Thymus (tissue), 11 donors: ENCODE measurements at regions not wholly inside any gene's neighbourhood (a gene's known extent, or its start where the extent isn't known, plus 50 kb on each side); places are given as distances from the start of the nearest gene placed in this dataset.

ENCODE experiments used
- DNase-seq, 9 donors: peaks; one replicate each; pipeline ENCODE4 v3.0.0-alpha.2; 2013; ENCODE audit warnings: low spot score in 9 of 9, low read depth in 6 of 9, missing footprints in 1 of 9
- H3K27ac ChIP-seq, 2 donors: one replicate each; pipeline ENCODE4 v1.5.1; 2013; ENCODE audit warnings: control low read depth in 1 of 2, low read depth in 1 of 2, low read length in 1 of 2, mild to moderate bottlenecking in 1 of 2, moderate library complexity in 1 of 2
- H3K27me3 ChIP-seq, 2 donors: one replicate each; pipeline ENCODE4 v1.5.1; 2013; ENCODE audit warnings: low read length in 1 of 2; ENCODE audit not compliant: control insufficient read depth in 2 of 2, insufficient read depth in 1 of 2
- H3K36me3 ChIP-seq, 2 donors: one replicate each; pipeline ENCODE4 v1.5.1; 2013; ENCODE audit warnings: low read length in 1 of 2, mild to moderate bottlenecking in 1 of 2, moderate library complexity in 1 of 2; ENCODE audit not compliant: control insufficient read depth in 2 of 2, insufficient read depth in 2 of 2
- H3K4me1 ChIP-seq, 2 donors: one replicate each; pipeline ENCODE4 v1.5.1; 2013; ENCODE audit warnings: low read length in 2 of 2; ENCODE audit not compliant: control insufficient read depth in 2 of 2, insufficient read depth in 2 of 2
- H3K4me3 ChIP-seq, 2 donors: one replicate each; pipeline ENCODE4 v1.5.1; 2013; ENCODE audit warnings: low read length in 2 of 2, control low read depth in 1 of 2, mild to moderate bottlenecking in 1 of 2
- H3K9me3 ChIP-seq, 2 donors: one replicate each; pipeline ENCODE4 v1.5.1; 2013; ENCODE audit warnings: low read length in 1 of 2, mild to moderate bottlenecking in 1 of 2; ENCODE audit not compliant: control insufficient read depth in 2 of 2, insufficient read depth in 1 of 2
- WGBS: extraction: QIAGEN DNeasy Blood & Tissue Kit; methylation state at CpG from one replicate; pipeline ENCODE4 v1.1.7; 2013; 5-methylcytosine and 5-hydroxymethylcytosine counted together
- donor health status: healthy.

GRCh38 chr9:78871452-78872331 lies 574.8 kb downstream of the PSAT1 start:
- Histone ChIP-seq H3K27me3 (no peaks in the 10 kb centered on the region), H3K27ac (no peak overlapping the region), H3K4me3 (no peak overlapping the region), H3K36me3 (no peaks in the 10 kb centered on the region), H3K9me3 (peaks cover 0 to 7% of the 10 kb centered on the region in 2 donors), H3K4me1 (no peaks in the 10 kb centered on the region)
- WGBS: 90% methylated on average over 4 of the region's 4 CpGs
- DNase-seq: no peak

- Histone ChIP-seq H3K27ac (no peak overlapping the region), H3K27me3 (no peaks in the 10 kb centered on the region), H3K36me3 (no peaks in the 10 kb centered on the region), H3K9me3 (peaks cover 0 to 7% of the 10 kb centered on the region in 2 donors), H3K4me1 (no peaks in the 10 kb centered on the region), H3K4me3 (no peak overlapping the region)
- DNase-seq: no peak
- 91% methylated on average over 2 of the region's 2 CpGs for WGBS
Observed at GRCh38 chr9:78874061-78874460, 577.1 kb downstream of the PSAT1 start.

- WGBS: 88% methylated on average over 3 of the region's 3 CpGs
Observed at GRCh38 chr9:78879324-78880100, 582.6 kb downstream of the PSAT1 start.

DNA sequence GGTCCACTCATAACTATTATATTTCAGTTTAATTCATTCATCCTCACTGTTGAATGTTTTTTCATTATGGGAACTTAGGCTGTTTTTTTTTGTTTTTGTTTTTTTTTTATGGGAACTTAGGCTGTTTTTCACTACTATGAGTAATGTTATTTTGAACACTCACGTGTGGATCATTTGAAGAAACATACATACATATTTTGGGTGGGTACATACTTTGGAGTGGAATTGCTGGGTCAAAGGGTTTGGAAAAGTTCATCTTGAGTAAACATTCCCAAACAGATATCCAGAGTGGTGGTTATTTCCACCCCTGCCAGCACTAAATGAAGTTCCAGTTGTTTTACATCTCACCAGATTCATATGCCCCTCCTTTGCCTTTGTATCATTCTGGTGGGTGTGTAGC lies 584.4 kb downstream of the PSAT1 start:
- 86% methylated on average over 1 of the region's 1 CpG for WGBS
- no peak overlapping the region for H3K4me3 ChIP-seq
- no peaks in the 10 kb centered on the region for H3K9me3 ChIP-seq
- H3K36me3 ChIP-seq: no peaks in the 10 kb centered on the region
- no peaks in the 10 kb centered on the region for H3K27me3 ChIP-seq
- H3K4me1 ChIP-seq: no peaks in the 10 kb centered on the region
- H3K27ac ChIP-seq: no peak overlapping the region
- no peak for DNase-seq

More at GRCh38 chr9:78879324-78880100, 582.6 kb downstream of the PSAT1 start:
- Histone ChIP-seq H3K9me3 (no peaks in the 10 kb centered on the region), H3K27ac (no peak overlapping the region), H3K36me3 (no peaks in the 10 kb centered on the region), H3K27me3 (no peaks in the 10 kb centered on the region), H3K4me3 (no peak overlapping the region), H3K4me1 (no peaks in the 10 kb centered on the region)
- no peak for DNase-seq

DNA sequence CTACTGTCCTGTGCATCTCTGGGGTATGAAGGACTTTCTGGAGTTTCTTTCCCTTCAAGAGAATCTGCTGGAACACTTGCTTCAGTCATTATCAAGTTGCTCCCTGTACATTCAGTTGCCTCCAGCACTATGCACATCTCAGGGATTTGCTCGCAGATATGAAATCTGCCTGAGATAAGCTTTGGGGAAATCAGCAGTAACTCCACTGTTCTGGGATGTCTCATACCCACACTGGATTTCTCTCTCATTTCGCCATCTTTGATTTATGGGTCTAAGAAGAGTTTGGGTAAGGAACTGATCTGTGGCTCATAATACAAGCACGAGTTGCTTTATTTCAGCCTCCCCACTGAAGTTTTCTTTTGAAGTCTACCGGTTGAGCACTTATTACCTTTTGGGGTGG lies 585.6 kb downstream of the PSAT1 start:
- no peak for DNase-seq

GRCh38 chr9:78884611-78885150 lies 587.8 kb downstream of the PSAT1 start:
- WGBS: 95% methylated on average over 4 of the region's 4 CpGs
- no peak for DNase-seq
- H3K36me3 ChIP-seq: no peaks in the 10 kb centered on the region
- H3K27me3 ChIP-seq: no peaks in the 10 kb centered on the region
- H3K4me1 ChIP-seq: no peaks in the 10 kb centered on the region
- no peak overlapping the region for H3K27ac ChIP-seq
- no peaks in the 10 kb centered on the region for H3K9me3 ChIP-seq
- no peak overlapping the region for H3K4me3 ChIP-seq

More for the DNA sequence above, 585.6 kb downstream of the PSAT1 start:
- 94% methylated on average over 4 of the region's 4 CpGs for WGBS
- Histone ChIP-seq H3K4me3 (no peak overlapping the region), H3K4me1 (no peaks in the 10 kb centered on the region), H3K27ac (no peak overlapping the region), H3K9me3 (no peaks in the 10 kb centered on the region), H3K27me3 (no peaks in the 10 kb centered on the region), H3K36me3 (no peaks in the 10 kb centered on the region)

- Histone ChIP-seq H3K4me1 (no peaks in the 10 kb centered on the region), H3K36me3 (no peaks in the 10 kb centered on the region), H3K9me3 (no peaks in the 10 kb centered on the region), H3K4me3 (no peak overlapping the region), H3K27me3 (no peaks in the 10 kb centered on the region), H3K27ac (no peak overlapping the region)
- WGBS: 43% methylated on average over 1 of the region's 1 CpG
- no peak for DNase-seq
Observed at GRCh38 chr9:78892182-78892581, 595.3 kb downstream of the PSAT1 start.

DNA sequence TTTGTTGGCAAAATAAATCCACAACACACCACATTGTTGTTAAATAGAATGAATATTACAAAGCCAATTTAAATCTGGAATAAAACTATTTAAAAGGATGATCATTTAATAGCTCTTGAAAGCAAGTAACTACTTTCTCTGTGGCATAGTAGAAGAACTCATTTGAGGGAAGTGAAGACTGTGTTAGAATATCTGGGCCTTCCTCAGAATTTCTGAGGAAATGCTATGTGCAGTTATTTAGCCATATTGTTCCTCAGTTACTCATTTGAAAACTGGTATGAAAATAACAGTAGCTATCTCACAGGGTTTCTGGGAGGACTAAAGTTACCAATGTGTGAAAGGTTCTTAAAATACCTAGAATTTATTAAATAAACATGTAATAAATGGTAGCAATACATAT lies 595.8 kb downstream of the PSAT1 start:
- Histone ChIP-seq H3K27ac (no peak overlapping the region), H3K27me3 (no peaks in the 10 kb centered on the region), H3K4me1 (no peaks in the 10 kb centered on the region), H3K9me3 (no peaks in the 10 kb centered on the region), H3K4me3 (no peak overlapping the region), H3K36me3 (no peaks in the 10 kb centered on the region)
- DNase-seq: no peak

DNA sequence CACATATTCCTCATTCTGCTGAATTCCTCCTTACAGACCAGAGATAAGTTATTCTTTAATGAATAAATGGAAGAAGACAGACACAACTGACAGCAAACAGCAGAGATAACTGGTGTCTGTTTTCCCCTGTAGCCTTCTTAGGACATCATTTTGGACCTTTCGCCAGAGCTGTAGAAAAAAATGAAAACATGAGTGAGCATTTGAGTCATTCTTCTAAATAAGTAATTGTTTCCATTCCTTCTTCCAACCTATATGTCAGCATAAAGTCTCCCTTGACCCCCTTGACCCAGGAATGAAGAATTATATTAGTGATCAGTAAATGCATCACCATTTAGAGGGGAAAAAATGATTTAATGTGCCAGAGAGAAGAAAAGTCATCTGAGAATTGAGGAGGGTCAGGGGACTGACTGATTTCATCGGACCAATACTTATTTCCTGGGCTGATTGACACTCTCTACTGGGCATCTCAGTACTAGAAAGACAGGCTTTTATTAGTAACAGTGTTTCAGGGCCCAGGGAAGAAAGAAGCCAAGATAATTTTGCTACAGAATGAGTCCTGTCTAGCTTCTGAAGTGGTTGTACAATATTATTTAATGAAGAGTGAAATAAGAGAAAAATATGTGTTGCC lies 597.0 kb downstream of the PSAT1 start:
- no peaks in the 10 kb centered on the region for H3K36me3 ChIP-seq

More for the DNA sequence above, 597.0 kb downstream of the PSAT1 start:
- no peaks in the 10 kb centered on the region for H3K27me3 ChIP-seq
- no peaks in the 10 kb centered on the region for H3K4me1 ChIP-seq
- H3K27ac ChIP-seq: no peak overlapping the region
- no peaks in the 10 kb centered on the region for H3K9me3 ChIP-seq
- H3K4me3 ChIP-seq: no peak overlapping the region
- DNase-seq: no peak
- WGBS: 96% methylated on average over 2 of the region's 2 CpGs
